ENCODE measurements at regions not wholly inside any gene's neighbourhood (a gene's known extent, or its start where the extent isn't known, plus 50 kb on each side); places are given as distances from the start of the nearest gene placed in this dataset.

GRCh38 chr12:114747012-114747858, 63.3 kb upstream of the TBX3 start:
- no peak overlapping the region for H3K4me3 ChIP-seq (ENCODE audit: low read depth, low read length)
- H3K27ac ChIP-seq, result no peak overlapping the region
- H3K36me3 ChIP-seq, result no peaks in the 10 kb centered on the region
- peaks cover 9% of the 10 kb centered on the region for H3K27me3 ChIP-seq (ENCODE audit: insufficient read depth, low read depth, severe bottlenecking)
- H3K9me3 ChIP-seq (ENCODE audit: severe bottlenecking), result no peaks in the 10 kb centered on the region
- TF ChIP-seq, protein P1, sequence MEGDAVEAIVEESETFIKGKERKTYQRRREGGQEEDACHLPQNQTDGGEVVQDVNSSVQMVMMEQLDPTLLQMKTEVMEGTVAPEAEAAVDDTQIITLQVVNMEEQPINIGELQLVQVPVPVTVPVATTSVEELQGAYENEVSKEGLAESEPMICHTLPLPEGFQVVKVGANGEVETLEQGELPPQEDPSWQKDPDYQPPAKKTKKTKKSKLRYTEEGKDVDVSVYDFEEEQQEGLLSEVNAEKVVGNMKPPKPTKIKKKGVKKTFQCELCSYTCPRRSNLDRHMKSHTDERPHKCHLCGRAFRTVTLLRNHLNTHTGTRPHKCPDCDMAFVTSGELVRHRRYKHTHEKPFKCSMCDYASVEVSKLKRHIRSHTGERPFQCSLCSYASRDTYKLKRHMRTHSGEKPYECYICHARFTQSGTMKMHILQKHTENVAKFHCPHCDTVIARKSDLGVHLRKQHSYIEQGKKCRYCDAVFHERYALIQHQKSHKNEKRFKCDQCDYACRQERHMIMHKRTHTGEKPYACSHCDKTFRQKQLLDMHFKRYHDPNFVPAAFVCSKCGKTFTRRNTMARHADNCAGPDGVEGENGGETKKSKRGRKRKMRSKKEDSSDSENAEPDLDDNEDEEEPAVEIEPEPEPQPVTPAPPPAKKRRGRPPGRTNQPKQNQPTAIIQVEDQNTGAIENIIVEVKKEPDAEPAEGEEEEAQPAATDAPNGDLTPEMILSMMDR (IDR thresholded peaks at IDR 0.05; ENCODE audit: low read depth, low read length), result no peak
- no peak for DNase-seq

DNA sequence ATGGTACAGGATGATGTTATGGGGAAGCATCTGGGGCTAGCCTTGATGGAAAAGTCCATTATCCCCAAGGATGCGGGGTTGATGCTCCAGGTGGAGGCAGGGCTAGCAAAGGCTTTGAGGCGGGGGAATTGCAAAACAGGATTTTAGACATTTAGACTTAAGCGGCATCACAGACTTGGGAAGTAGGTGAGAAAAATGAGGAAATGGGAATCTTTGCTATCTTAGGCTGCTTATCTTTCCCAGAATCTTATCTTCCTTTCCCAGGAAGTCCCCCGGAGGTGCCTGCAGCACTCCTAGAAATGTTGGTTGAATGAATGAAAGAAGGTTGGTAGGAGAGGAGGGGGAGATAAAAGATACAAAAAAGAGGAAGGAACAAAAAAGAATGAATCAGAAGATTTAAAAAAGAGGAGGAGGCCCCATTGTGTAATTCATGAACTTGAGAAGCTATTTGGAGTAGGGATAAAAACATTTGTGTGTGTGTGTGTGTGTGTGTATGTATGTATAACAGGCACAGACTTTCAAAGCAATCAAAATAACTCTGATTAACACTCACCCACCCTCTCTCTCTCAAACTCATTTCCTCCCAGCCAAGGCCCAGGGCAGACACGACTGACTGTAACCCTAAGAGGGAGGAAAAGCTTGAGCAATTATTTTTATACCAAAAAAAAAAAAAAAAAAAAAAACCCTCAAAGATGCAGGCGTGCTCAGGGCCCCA, 62.5 kb upstream of the TBX3 start:
- H3K27ac ChIP-seq, result no peak overlapping the region
- peaks cover 9% of the 10 kb centered on the region for H3K27me3 ChIP-seq (ENCODE audit: insufficient read depth, low read depth, severe bottlenecking)
- H3K36me3 ChIP-seq, result no peaks in the 10 kb centered on the region
- H3K9me3 ChIP-seq (ENCODE audit: severe bottlenecking), result no peaks in the 10 kb centered on the region
- TF ChIP-seq, protein P1 (IDR thresholded peaks at IDR 0.05; ENCODE audit: low read depth, low read length), result no peak
- no peak for DNase-seq
- H3K4me3 ChIP-seq (ENCODE audit: low read depth, low read length), result no peak overlapping the region

DNA sequence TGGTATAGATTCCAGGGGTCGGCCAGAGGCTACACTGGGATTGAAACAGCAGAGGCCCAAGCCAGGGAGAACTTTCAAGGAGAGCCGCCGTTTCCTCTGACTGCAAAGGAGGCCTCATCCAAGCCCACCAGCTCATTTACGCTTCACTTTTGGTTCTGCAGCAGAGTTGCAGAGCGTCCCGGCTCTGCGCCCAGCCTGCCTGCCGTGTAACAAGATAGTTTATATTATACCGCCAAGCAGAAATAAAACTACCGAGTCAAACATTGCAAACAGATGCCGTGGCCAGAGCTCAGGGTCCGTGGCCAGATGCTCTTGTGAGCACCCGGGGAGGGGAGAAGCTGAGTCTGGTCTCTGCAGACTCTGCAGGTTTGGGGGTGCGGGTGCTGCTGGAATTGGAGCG, 60.7 kb upstream of the TBX3 start:
- TF ChIP-seq, protein P1 (IDR thresholded peaks at IDR 0.05; ENCODE audit: low read depth, low read length), result no peak
- H3K36me3 ChIP-seq, result no peaks in the 10 kb centered on the region
- no peaks in the 10 kb centered on the region for H3K9me3 ChIP-seq (ENCODE audit: severe bottlenecking)
- H3K4me3 ChIP-seq (ENCODE audit: low read depth, low read length), result no peak overlapping the region
- no peak for DNase-seq
- H3K27ac ChIP-seq, result no peak overlapping the region
- peaks cover 9% of the 10 kb centered on the region for H3K27me3 ChIP-seq (ENCODE audit: insufficient read depth, low read depth, severe bottlenecking)

- no peaks in the 10 kb centered on the region for H3K9me3 ChIP-seq (ENCODE audit: severe bottlenecking)
- DNase-seq, result no peak
- no peak overlapping the region for H3K27ac ChIP-seq
- TF ChIP-seq, protein P1 (IDR thresholded peaks at IDR 0.05; ENCODE audit: low read depth, low read length), result no peak
- peaks cover 9% of the 10 kb centered on the region for H3K27me3 ChIP-seq (ENCODE audit: insufficient read depth, low read depth, severe bottlenecking)
- no peak overlapping the region for H3K4me3 ChIP-seq (ENCODE audit: low read depth, low read length)
- H3K36me3 ChIP-seq, result no peaks in the 10 kb centered on the region
These were observed 60.3 kb upstream of the TBX3 start for GRCh38 chr12:114744285-114744684.

DNA sequence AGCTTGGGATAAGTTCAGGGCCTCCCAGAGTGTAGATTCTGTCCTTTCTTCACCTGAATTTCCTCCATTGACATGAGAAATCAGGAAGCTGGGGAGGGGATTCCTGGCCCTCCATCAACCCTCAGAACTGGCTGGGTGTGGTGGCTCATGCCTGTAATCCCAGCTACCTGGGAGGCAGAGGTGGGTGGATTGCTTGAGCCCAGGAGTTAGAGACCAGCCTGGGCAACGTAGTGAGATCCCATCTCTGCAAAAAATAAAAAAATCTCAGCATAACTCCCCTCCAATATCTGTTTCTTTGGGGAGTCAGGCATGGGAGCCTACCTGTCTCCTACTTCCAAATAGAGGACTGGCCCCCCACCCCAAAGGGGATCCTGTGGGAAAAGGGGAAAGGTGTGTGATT, 59.8 kb upstream of the TBX3 start:
- no peak for DNase-seq
- TF ChIP-seq, protein P1 (IDR thresholded peaks at IDR 0.05; ENCODE audit: low read depth, low read length), result no peak
- H3K4me3 ChIP-seq (ENCODE audit: low read depth, low read length), result no peak overlapping the region
- no peak overlapping the region for H3K27ac ChIP-seq
- H3K9me3 ChIP-seq (ENCODE audit: severe bottlenecking), result no peaks in the 10 kb centered on the region
- H3K36me3 ChIP-seq, result no peaks in the 10 kb centered on the region
- H3K27me3 ChIP-seq (ENCODE audit: insufficient read depth, low read depth, severe bottlenecking), result peaks cover 9% of the 10 kb centered on the region

Measured in WERI-Rb-1 (cell line).